K562 (cell line): ENCODE measurements at regions not wholly inside any gene's neighbourhood (a gene's known extent, or its start where the extent isn't known, plus 50 kb on each side); places are given as distances from the start of the nearest gene placed in this dataset.

Experiments used
- ATAC-seq: fragments of 200-7000 bp; cut with Tn5 transposase; 3 replicates; pipeline ENCODE4 v1.9.1; 2020; ENCODE audit warnings: moderate library complexity
- BruUV-seq: library from RNA; stranded (reverse); fragments of 400-500 nt; replicated peaks from 2 replicates; lab custom pipeline; 2021; lab: Mats Ljungman, UMichigan
- CTCF ChIA-PET: fragments of 300-600 bp; formaldehyde crosslinking; extraction: SDS; loops from one replicate; lab custom pipeline; 2021; ENCODE audit warnings: low intra/inter-chr PET ratio; lab: Yijun Ruan, JAX
- POLR2A ChIA-PET: fragments of 300-600, 350-650 bp; sonication (Branson Sonifier 250); formaldehyde crosslinking; extraction: SDS; loops from one replicate; lab custom pipeline; 2021; ENCODE audit warnings: antibody characterized with exemption, inconsistent platforms; lab: Yijun Ruan, JAX
- DNase-seq, 4 experiments: peaks; one replicate each; pipeline versions ENCODE4 v3.0.0 to v3.0.0-alpha.2; 2011 to 2018; ENCODE audit warnings: low spot score in 3 of 4, mixed read lengths in 3 of 4; ENCODE audit errors: extremely low read depth in 1 of 4
- FAIRE-seq: peaks from 2 replicates; lab custom pipeline; 2011; peaks lifted over from hg19 to GRCh38; lab: Jason Lieb, UNC
- H2AFZ ChIP-seq: 2 replicates; pipeline ENCODE4 v1.6.0; 2011; ENCODE audit warnings: low read depth, low read length, control low read depth, inconsistent platforms
- H3K27ac ChIP-seq: fragments of 200-600 bp; 3 replicates; pipeline ENCODE4 v1.8.0; 2011; ENCODE audit warnings: low read depth, mild to moderate bottlenecking, control low read depth, inconsistent platforms, low read length, moderate library complexity, mixed read lengths; ENCODE audit errors: extremely low read depth
- H3K27me3 ChIP-seq, 2 experiments: fragments of 300-600 bp in 1 of 2; 2 replicates in 1 of 2; 3 replicates in 1 of 2; pipeline versions ENCODE4 v1.6.0 to v1.8.0; 2011; ENCODE audit warnings: inconsistent platforms in 2 of 2, low read length in 2 of 2, mild to moderate bottlenecking in 1 of 2, mixed read lengths in 1 of 2, moderate library complexity in 1 of 2; ENCODE audit not compliant: control insufficient read depth in 2 of 2, insufficient read depth in 2 of 2
- H3K36me3 ChIP-seq: fragments of 300-600 bp; 3 replicates; pipeline ENCODE4 v1.8.0; 2011; ENCODE audit warnings: mild to moderate bottlenecking, low read length, inconsistent platforms; ENCODE audit not compliant: control insufficient read depth, insufficient read depth
- H3K4me1 ChIP-seq, 2 experiments: fragments of 200-600 bp in 1 of 2; replicated peaks in 1 of 2; 2 replicates in 1 of 2; 3 replicates in 1 of 2; pipeline versions ENCODE4 v1.5.1 to v1.8.0; 2011; ENCODE audit warnings: inconsistent platforms in 2 of 2, low read length in 2 of 2, mild to moderate bottlenecking in 1 of 2, mixed read lengths in 1 of 2, moderate library complexity in 1 of 2; ENCODE audit not compliant: control insufficient read depth in 2 of 2, insufficient read depth in 2 of 2
- H3K4me2 ChIP-seq: 2 replicates; pipeline ENCODE4 v1.6.1; 2011; ENCODE audit warnings: low read length, control low read depth, inconsistent platforms, mixed read lengths; ENCODE audit not compliant: insufficient read depth
- H3K4me3 ChIP-seq: fragments of 200-600 bp; sonication (generic), shearing (Covaris generic); 2 replicates; pipeline ENCODE4 v1.5.1; 2016; ENCODE audit warnings: control low read depth, inconsistent platforms
- H3K79me2 ChIP-seq: fragments of 200-600 bp; 3 replicates; pipeline ENCODE4 v1.8.0; 2011; ENCODE audit warnings: low read length, inconsistent platforms; ENCODE audit not compliant: control insufficient read depth, insufficient read depth
- H3K9ac ChIP-seq, 2 experiments: 2 replicates each; pipeline versions ENCODE4 v1.6.0 to v1.6.1; 2011; ENCODE audit warnings: low read depth in 2 of 2, low read length in 2 of 2, control low read depth in 1 of 2, inconsistent platforms in 1 of 2, mild to moderate bottlenecking in 1 of 2, mixed read lengths in 1 of 2; ENCODE audit not compliant: insufficient read depth in 1 of 2
- H3K9me1 ChIP-seq: one replicate; pipeline ENCODE4 v1.6.0; 2011; ENCODE audit warnings: inconsistent platforms, mild to moderate bottlenecking, low read length, moderate library complexity; ENCODE audit not compliant: control insufficient read depth, insufficient read depth
- H3K9me3 ChIP-seq: replicated peaks from 2 replicates; pipeline ENCODE4 v1.5.1; 2011; ENCODE audit warnings: low read depth, low read length, inconsistent platforms; ENCODE audit not compliant: control insufficient read depth, insufficient read depth
- H4K20me1 ChIP-seq: replicated peaks from 2 replicates; pipeline ENCODE4 v1.6.1; 2011; ENCODE audit warnings: low read length, inconsistent platforms, mixed read lengths; ENCODE audit not compliant: control insufficient read depth, insufficient read depth
- AFF4 ChIP-seq: sonication (generic); formaldehyde crosslinking; IDR thresholded peaks from 2 replicates; pipeline ENCODE4 v1.8.0; 2023; ENCODE audit warnings: mild to moderate bottlenecking, missing genetic modification reagents
- FOXJ2 ChIP-seq: fragments of 200-800 bp; sonication (Bioruptor generic); IDR thresholded peaks from 2 replicates; pipeline ENCODE4 v1.6.1; 2016; ENCODE audit warnings: missing genetic modification characterization, missing compliant biosample characterization
- HDAC8 ChIP-seq: fragments of 450-650 bp; IDR thresholded peaks from 2 replicates; pipeline ENCODE4 v1.6.1; 2016; ENCODE audit warnings: mild to moderate bottlenecking, missing genetic modification characterization, moderate library complexity, missing compliant biosample characterization
- POLR2G ChIP-seq: fragments of 200-400 bp; formaldehyde crosslinking; IDR thresholded peaks from 2 replicates; pipeline ENCODE4 v1.6.1; 2017; ENCODE audit warnings: low read depth, mild to moderate bottlenecking, antibody characterized with exemption, low read length, moderate library complexity
- STAG1 ChIP-seq: sonication (generic); formaldehyde crosslinking; IDR thresholded peaks from 2 replicates; pipeline ENCODE4 v1.5.0; 2020; ENCODE audit warnings: missing genetic modification reagents, borderline replicate concordance
- U2AF2 ChIP-seq: fragments of 200-400 bp; formaldehyde crosslinking; optimal IDR thresholded peaks from 2 replicates; pipeline ENCODE3; 2017; ENCODE audit warnings: low read depth, mild to moderate bottlenecking, low read length
- ZBTB1 ChIP-seq: sonication (generic); formaldehyde crosslinking; IDR thresholded peaks from 2 replicates; pipeline ENCODE4 v1.8.1; 2023; ENCODE audit warnings: missing genetic modification reagents, low read depth, mild to moderate bottlenecking, borderline replicate concordance
- ZNF778 ChIP-seq: fragments of 450-650 bp; formaldehyde crosslinking; IDR thresholded peaks from 2 replicates; pipeline ENCODE4 v1.4.0; 2020; ENCODE audit warnings: mild to moderate bottlenecking, moderate library complexity
- WGBS: fragments of 100-300 bp; shearing (Covaris generic); methylation state at CpG from one replicate; pipeline ENCODE4 v1.1.6; 2016; ENCODE audit warnings: low coverage, mixed read lengths; ENCODE audit not compliant: insufficient coverage; ENCODE audit errors: missing lambda C conversion rate; 5-methylcytosine and 5-hydroxymethylcytosine counted together
- in situ Hi-C: fragments of 300-500 bp; cut with MboI; formaldehyde crosslinking; loops from 4 replicates; pipeline ENCODE4 v1.15.0; 2018; ENCODE audit warnings: inconsistent platforms, mixed read lengths
- intact Hi-C: fragments of 100-400 bp; cut with micrococcal nuclease; formaldehyde crosslinking; loops from 2 replicates; pipeline ENCODE4 v1.14.2; 2022
- TF ChIP-seq, protein P1 (sequence below): sonication (generic); formaldehyde crosslinking; IDR thresholded peaks from 2 replicates; pipeline ENCODE4 v1.8.1; 2023; ENCODE audit warnings: mild to moderate bottlenecking, missing genetic modification reagents

- no peaks in the 10 kb centered on the region for H3K79me2 ChIP-seq
- H3K9me3 ChIP-seq, result no peaks in the 10 kb centered on the region
- H3K9ac ChIP-seq, result no peak overlapping the region
- no peak for FAIRE-seq
- no peak overlapping the region for H3K4me2 ChIP-seq
- WGBS, result 3% methylated on average over 3 of the region's 3 CpGs
- H4K20me1 ChIP-seq, result no peaks in the 10 kb centered on the region
- H3K36me3 ChIP-seq, result no peaks in the 10 kb centered on the region
- ChIA-PET POLR2A (no interaction called here), CTCF (no interaction called here)
- in situ Hi-C loops (no loop called here), intact Hi-C loops (no loop called here)
- TF ChIP-seq HDAC8 (tag), result no peak
- no TSS peak for BruUV-seq
- H3K27ac ChIP-seq, result no peak overlapping the region
- H3K27me3 ChIP-seq, result no peaks in the 10 kb centered on the region; a peak in 1 of 5 replicates
- DNase-seq, result no peak
- no peak for ATAC-seq
- no peaks in the 10 kb centered on the region for H3K9me1 ChIP-seq
- no peaks in the 10 kb centered on the region for H3K4me1 ChIP-seq
- H2AFZ ChIP-seq, result no peak overlapping the region
- no peak overlapping the region for H3K4me3 ChIP-seq
Measured at GRCh38 chr5:68071282-68071632, 144.3 kb upstream of the PIK3R1 start.

- no peaks in the 10 kb centered on the region for H3K4me1 ChIP-seq
- ChIA-PET CTCF (no interaction called here), POLR2A (interaction anchor here (0.6 to 0.7 kb wide), 2 partner anchors 10 to 810 kb away, joined by 3 read pairs; no protein-coding TSS in a partner anchor)
- H3K27me3 ChIP-seq, result no peaks in the 10 kb centered on the region; a peak in 1 of 5 replicates
- no peak overlapping the region for H2AFZ ChIP-seq
- BruUV-seq, result no TSS peak
- H3K4me3 ChIP-seq, result no peak overlapping the region
- no peaks in the 10 kb centered on the region for H3K9me1 ChIP-seq
- H3K79me2 ChIP-seq, result no peaks in the 10 kb centered on the region
- ATAC-seq (no peak), DNase-seq (no peak), FAIRE-seq (no peak)
- H3K36me3 ChIP-seq, result no peaks in the 10 kb centered on the region
- no peak overlapping the region for H3K9ac ChIP-seq
- H3K4me2 ChIP-seq, result no peak overlapping the region
- intact Hi-C loops, result no loop called here
- no peaks in the 10 kb centered on the region for H4K20me1 ChIP-seq
- TF ChIP-seq U2AF2 (no peak), POLR2G (no peak), STAG1 (CRISPR knock-in tag) (no peak), ZNF778 (no peak), ZBTB1 (no peak), FOXJ2 (tag) (no peak), AFF4 (no peak)
- TF ChIP-seq, protein P1, sequence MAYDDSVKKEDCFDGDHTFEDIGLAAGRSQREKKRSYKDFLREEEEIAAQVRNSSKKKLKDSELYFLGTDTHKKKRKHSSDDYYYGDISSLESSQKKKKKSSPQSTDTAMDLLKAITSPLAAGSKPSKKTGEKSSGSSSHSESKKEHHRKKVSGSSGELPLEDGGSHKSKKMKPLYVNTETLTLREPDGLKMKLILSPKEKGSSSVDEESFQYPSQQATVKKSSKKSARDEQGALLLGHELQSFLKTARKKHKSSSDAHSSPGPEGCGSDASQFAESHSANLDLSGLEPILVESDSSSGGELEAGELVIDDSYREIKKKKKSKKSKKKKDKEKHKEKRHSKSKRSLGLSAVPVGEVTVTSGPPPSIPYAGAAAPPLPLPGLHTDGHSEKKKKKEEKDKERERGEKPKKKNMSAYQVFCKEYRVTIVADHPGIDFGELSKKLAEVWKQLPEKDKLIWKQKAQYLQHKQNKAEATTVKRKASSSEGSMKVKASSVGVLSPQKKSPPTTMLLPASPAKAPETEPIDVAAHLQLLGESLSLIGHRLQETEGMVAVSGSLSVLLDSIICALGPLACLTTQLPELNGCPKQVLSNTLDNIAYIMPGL (CRISPR knock-in tag), result no peak
- no peak overlapping the region for H3K27ac ChIP-seq
- in situ Hi-C loops, result no loop called here
- WGBS, result 0% methylated on average over 2 of the region's 2 CpGs
- H3K9me3 ChIP-seq, result no peaks in the 10 kb centered on the region
Measured at GRCh38 chr5:68070591-68071281, 144.8 kb upstream of the PIK3R1 start.
